ENCODE measurements at regions not wholly inside any gene's neighbourhood (a gene's known extent, or its start where the extent isn't known, plus 50 kb on each side); places are given as distances from the start of the nearest gene placed in this dataset.

GRCh38 chr2:167381349-167381748 is 493.1 kb downstream of the XIRP2 start:
- TF ChIP-seq ZNF8 (CRISPR knock-in tag; IDR thresholded peaks at IDR 0.05) (no peak), TSHZ2 (CRISPR knock-in tag; IDR thresholded peaks at IDR 0.05) (no peak), CREB5 (CRISPR knock-in tag; IDR thresholded peaks at IDR 0.05; ENCODE audit: low read depth) (no peak)
- ATAC-seq, result no peak

- no peak for ATAC-seq
- TF ChIP-seq CREB5 (CRISPR knock-in tag; IDR thresholded peaks at IDR 0.05; ENCODE audit: low read depth) (no peak), ESRRG (CRISPR knock-in tag; IDR thresholded peaks at IDR 0.05) (no peak), POU6F1 (CRISPR knock-in tag; IDR thresholded peaks at IDR 0.05; ENCODE audit: borderline replicate concordance, low read depth) (no peak), ZNF70 (CRISPR knock-in tag; IDR thresholded peaks at IDR 0.05) (no peak), RARB (CRISPR knock-in tag; IDR thresholded peaks at IDR 0.05) (no peak), GLIS3 (CRISPR knock-in tag; IDR thresholded peaks at IDR 0.05) (no peak), ARNTL (CRISPR knock-in tag; IDR thresholded peaks at IDR 0.05; ENCODE audit: borderline replicate concordance, low read depth) (no peak), TCF4 (CRISPR knock-in tag; IDR thresholded peaks at IDR 0.05; ENCODE audit: borderline replicate concordance) (no peak), CSDC2 (CRISPR knock-in tag; IDR thresholded peaks at IDR 0.05) (no peak), ZFP30 (CRISPR knock-in tag; IDR thresholded peaks at IDR 0.05) (no peak), CSRNP3 (CRISPR knock-in tag; IDR thresholded peaks at IDR 0.05) (no peak), ISL1 (CRISPR knock-in tag; IDR thresholded peaks at IDR 0.05) (no peak), TOX (CRISPR knock-in tag; IDR thresholded peaks at IDR 0.05; ENCODE audit: borderline replicate concordance) (no peak), BACH2 (CRISPR knock-in tag; IDR thresholded peaks at IDR 0.05; ENCODE audit: borderline replicate concordance) (no peak), ZC3H10 (CRISPR knock-in tag; IDR thresholded peaks at IDR 0.05) (no peak)
Measured at GRCh38 chr2:167380555-167380954, 492.3 kb downstream of the XIRP2 start.

GRCh38 chr2:167380094-167380493 is 491.8 kb downstream of the XIRP2 start:
- no peak for ATAC-seq
- no peak for TF ChIP-seq ZFP30 (CRISPR knock-in tag; IDR thresholded peaks at IDR 0.05)
- no peak for TF ChIP-seq GLIS3 (CRISPR knock-in tag; IDR thresholded peaks at IDR 0.05)
- TF ChIP-seq CREB5 (CRISPR knock-in tag; IDR thresholded peaks at IDR 0.05; ENCODE audit: low read depth), result no peak
- no peak for TF ChIP-seq ZNF8 (CRISPR knock-in tag; IDR thresholded peaks at IDR 0.05)
- no peak for TF ChIP-seq PATZ1 (CRISPR knock-in tag; IDR thresholded peaks at IDR 0.05; ENCODE audit: borderline replicate concordance)
- TF ChIP-seq ZC3H10 (CRISPR knock-in tag; IDR thresholded peaks at IDR 0.05), result no peak
- no peak for TF ChIP-seq POU6F1 (CRISPR knock-in tag; IDR thresholded peaks at IDR 0.05; ENCODE audit: borderline replicate concordance, low read depth)
- TF ChIP-seq RARB (CRISPR knock-in tag; IDR thresholded peaks at IDR 0.05), result no peak
- no peak for TF ChIP-seq CSDC2 (CRISPR knock-in tag; IDR thresholded peaks at IDR 0.05)
- no peak for TF ChIP-seq CSRNP3 (CRISPR knock-in tag; IDR thresholded peaks at IDR 0.05)
- no peak for TF ChIP-seq ZNF565 (CRISPR knock-in tag; conservative IDR thresholded peaks at IDR 0.05; ENCODE audit: low read depth)

Data from SK-N-SH treated with all-trans-retinoic acid at 6 μM for 48 hours (cell line).